HEK293 (cell line): ENCODE measurements at regions not wholly inside any gene's neighbourhood (a gene's known extent, or its start where the extent isn't known, plus 50 kb on each side); places are given as distances from the start of the nearest gene placed in this dataset.

Experiments used
- CTCF ChIP-seq: fragments of 450-650 bp; formaldehyde crosslinking; IDR thresholded peaks from 2 replicates; pipeline ENCODE4 v1.5.1; 2016; ENCODE audit warnings: missing biosample characterization, missing genetic modification characterization
- ZNF114 ChIP-seq: fragments of 450-650 bp; formaldehyde crosslinking; IDR thresholded peaks from 2 replicates; pipeline ENCODE4 v1.5.0; 2017; ENCODE audit warnings: missing biosample characterization, missing genetic modification characterization
- ZNF157 ChIP-seq: fragments of 450-650 bp; formaldehyde crosslinking; IDR thresholded peaks from 2 replicates; pipeline ENCODE4 v1.5.1; 2016; ENCODE audit warnings: missing biosample characterization, missing genetic modification characterization
- ZNF426 ChIP-seq: fragments of 450-650 bp; formaldehyde crosslinking; IDR thresholded peaks from 2 replicates; pipeline ENCODE4 v1.5.1; 2017; ENCODE audit warnings: missing biosample characterization, missing genetic modification characterization, mild to moderate bottlenecking, inconsistent platforms, moderate library complexity
- ZNF48 ChIP-seq: fragments of 450-650 bp; formaldehyde crosslinking; IDR thresholded peaks from 2 replicates; pipeline ENCODE4 v1.5.1; 2016; ENCODE audit warnings: missing biosample characterization, missing genetic modification characterization
- ZNF530 ChIP-seq: fragments of 450-650 bp; formaldehyde crosslinking; IDR thresholded peaks from 2 replicates; pipeline ENCODE4 v1.5.1; 2016; ENCODE audit warnings: low read depth, missing biosample characterization, missing genetic modification characterization

GRCh38 chr4:71212216-71212615 is 126.6 kb upstream of the SLC4A4 start:
- TF ChIP-seq CTCF (tag by site-specific recombination): no peak
- no peak for TF ChIP-seq ZNF426 (tag by site-specific recombination)
- no peak for TF ChIP-seq ZNF114 (tag by site-specific recombination)
- no peak for TF ChIP-seq ZNF48 (tag by site-specific recombination)
- TF ChIP-seq ZNF157: no peak
- TF ChIP-seq ZNF530 (tag by site-specific recombination): no peak
